ENCODE measurements at regions not wholly inside any gene's neighbourhood (a gene's known extent, or its start where the extent isn't known, plus 50 kb on each side); places are given as distances from the start of the nearest gene placed in this dataset.

GRCh38 chr9:86585422-86586143 lies 231.4 kb upstream of the TUT7 start:
- TF ChIP-seq EZH2 (IDR thresholded peaks at IDR 0.05; ENCODE audit: borderline replicate concordance) (no peak), CTCF (IDR thresholded peaks at IDR 0.05; ENCODE audit: poor library complexity) (no peak)

All from hepatocyte (in vitro differentiated cells).